H7 (cell line): ENCODE measurements at regions not wholly inside any gene's neighbourhood (a gene's known extent, or its start where the extent isn't known, plus 50 kb on each side); places are given as distances from the start of the nearest gene placed in this dataset.

ENCODE experiments used
- DNase-seq: peaks from one replicate; pipeline ENCODE4 v3.0.0; 2012
- H3K27me3 ChIP-seq: 2 replicates; pipeline ENCODE4 v1.6.0; 2011; ENCODE audit warnings: mild to moderate bottlenecking, low read length; ENCODE audit not compliant: control insufficient read depth, insufficient read depth
- H3K36me3 ChIP-seq: replicated peaks from 2 replicates; pipeline ENCODE4 v1.5.1; 2011; ENCODE audit warnings: low read length; ENCODE audit not compliant: control insufficient read depth, insufficient read depth
- H3K4me3 ChIP-seq: 2 replicates; pipeline ENCODE4 v1.5.1; 2011; ENCODE audit warnings: low read depth, mild to moderate bottlenecking, control low read depth, low read length, moderate library complexity; ENCODE audit not compliant: insufficient read depth

DNA sequence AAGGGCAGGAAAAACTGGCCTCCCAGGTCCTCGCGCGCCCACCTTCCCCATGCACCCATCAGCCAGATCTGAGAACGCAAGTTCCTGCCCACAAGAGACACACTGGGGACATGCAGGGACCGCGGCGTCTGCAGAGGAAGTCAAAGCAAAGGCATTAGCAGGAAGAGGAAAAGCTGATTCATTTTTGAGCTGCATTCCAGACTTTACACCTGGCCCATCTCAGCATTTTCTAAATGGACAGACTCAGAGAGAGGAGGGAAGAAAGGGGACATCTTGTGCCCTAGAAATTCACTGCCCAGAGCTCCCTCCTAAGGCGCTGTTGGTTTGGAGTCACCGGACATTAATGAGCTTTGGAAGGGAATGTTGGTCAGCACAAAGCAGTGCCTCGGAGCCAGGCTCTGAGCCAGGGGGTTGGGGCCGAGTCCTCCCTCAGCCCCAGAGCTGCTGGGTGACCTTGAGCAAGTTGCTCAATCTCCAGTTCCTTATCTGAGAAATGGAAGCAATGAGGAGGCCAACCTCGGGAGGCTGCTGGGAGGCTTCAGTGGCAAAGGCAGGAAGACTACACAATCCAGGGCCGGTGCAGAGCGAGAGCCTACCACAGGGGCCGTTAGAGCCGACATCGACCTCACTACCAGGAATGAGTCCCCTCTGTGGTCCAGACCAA, 150.5 kb upstream of the IQSEC1 start:
- H3K4me3 ChIP-seq, result no peak overlapping the region
- no peak for DNase-seq
- H3K36me3 ChIP-seq, result no peaks in the 10 kb centered on the region
- no peaks in the 10 kb centered on the region for H3K27me3 ChIP-seq

DNA sequence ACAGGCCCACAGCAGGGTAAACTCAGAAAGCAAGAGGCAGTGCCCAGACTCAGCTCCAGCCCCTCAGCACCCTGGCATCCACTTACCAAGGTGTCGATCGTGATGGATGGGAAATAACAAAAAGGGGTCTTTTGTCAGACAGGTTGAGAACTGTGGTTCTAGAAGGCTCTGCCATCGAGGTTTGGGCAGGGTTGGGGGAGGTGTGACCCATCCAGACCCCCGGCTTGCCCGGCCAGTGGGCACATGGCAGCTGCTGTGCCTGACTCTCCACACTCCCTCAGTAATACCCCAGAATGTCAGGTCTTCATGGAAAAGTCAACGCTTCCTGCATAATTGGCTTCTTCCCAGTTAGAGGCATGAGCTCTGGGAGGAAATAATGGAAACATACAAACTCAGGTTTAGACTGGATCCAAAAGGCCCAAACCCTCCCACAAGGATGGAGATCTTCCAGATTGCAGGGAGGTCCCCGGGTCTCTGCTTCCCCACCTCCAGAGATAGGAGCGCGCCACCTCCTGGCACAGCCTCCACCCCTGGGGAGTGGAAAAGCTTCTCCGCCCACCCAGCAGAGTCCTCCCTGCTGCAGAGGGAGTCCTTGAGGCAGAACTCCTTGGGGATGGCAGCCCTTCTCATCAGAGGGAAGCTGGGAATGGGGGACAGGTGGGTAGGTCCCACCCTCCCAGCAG, 149.8 kb upstream of the IQSEC1 start:
- Histone ChIP-seq H3K36me3 (no peaks in the 10 kb centered on the region), H3K27me3 (no peaks in the 10 kb centered on the region), H3K4me3 (no peak overlapping the region)
- no peak for DNase-seq

DNA sequence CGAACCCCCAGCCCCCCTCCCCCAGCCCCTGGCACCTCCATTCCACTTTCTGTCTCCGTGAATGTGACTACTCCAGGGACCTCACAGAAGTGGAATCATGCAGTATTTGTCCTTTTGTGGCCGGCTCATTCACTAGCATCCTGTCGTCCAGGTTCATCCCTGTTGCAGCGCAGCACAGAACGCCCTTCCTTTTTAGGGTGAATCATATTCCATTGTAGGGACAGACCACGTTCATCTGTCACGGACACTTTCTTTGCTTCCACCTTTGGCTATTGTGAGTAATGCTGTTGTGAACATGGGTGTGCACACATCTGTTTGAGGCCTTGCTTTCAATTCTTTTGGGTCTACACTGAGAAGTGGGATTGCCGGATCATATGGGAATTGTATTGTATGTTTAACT, 148.9 kb upstream of the IQSEC1 start:
- Histone ChIP-seq H3K27me3 (no peaks in the 10 kb centered on the region), H3K36me3 (no peaks in the 10 kb centered on the region)
- no peak for DNase-seq

GRCh38 chr3:13221491-13222061, 148.3 kb upstream of the IQSEC1 start:
- Histone ChIP-seq H3K27me3 (no peaks in the 10 kb centered on the region), H3K4me3 (no peak overlapping the region), H3K36me3 (no peaks in the 10 kb centered on the region)
- DNase-seq, result no peak

More for the DNA sequence above, 148.9 kb upstream of the IQSEC1 start:
- H3K4me3 ChIP-seq, result no peak overlapping the region

DNA sequence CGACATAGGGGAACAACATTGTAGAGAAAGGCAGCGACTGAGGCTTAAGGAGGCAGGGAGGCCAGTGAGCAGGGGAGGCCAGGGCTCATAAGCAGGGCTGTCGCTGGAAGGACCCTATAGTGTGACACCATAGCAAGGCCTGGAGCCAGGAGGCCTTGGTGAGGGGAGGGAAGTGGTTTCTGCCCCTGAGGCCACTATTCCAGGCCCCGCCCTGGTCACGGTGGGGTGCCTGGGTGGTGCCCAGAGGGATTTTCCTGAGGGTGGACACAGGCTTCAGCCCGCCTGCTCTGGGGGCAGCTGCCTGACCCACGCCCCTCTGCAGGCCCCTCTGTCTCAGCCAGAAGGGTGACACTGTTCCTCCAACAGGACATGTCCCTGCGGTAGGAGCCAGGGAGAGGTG, 147.8 kb upstream of the IQSEC1 start:
- Histone ChIP-seq H3K36me3 (no peaks in the 10 kb centered on the region), H3K4me3 (no peak overlapping the region), H3K27me3 (no peaks in the 10 kb centered on the region)
- DNase-seq, result no peak

- Histone ChIP-seq H3K4me3 (no peak overlapping the region), H3K27me3 (no peaks in the 10 kb centered on the region), H3K36me3 (no peaks in the 10 kb centered on the region)
- no peak for DNase-seq
Observed at GRCh38 chr3:13219902-13220296, 146.7 kb upstream of the IQSEC1 start.

GRCh38 chr3:13219077-13219901, 146.1 kb upstream of the IQSEC1 start:
- H3K4me3 ChIP-seq, result no peak overlapping the region
- H3K27me3 ChIP-seq, result no peaks in the 10 kb centered on the region
- no peak for DNase-seq
- no peaks in the 10 kb centered on the region for H3K36me3 ChIP-seq

DNA sequence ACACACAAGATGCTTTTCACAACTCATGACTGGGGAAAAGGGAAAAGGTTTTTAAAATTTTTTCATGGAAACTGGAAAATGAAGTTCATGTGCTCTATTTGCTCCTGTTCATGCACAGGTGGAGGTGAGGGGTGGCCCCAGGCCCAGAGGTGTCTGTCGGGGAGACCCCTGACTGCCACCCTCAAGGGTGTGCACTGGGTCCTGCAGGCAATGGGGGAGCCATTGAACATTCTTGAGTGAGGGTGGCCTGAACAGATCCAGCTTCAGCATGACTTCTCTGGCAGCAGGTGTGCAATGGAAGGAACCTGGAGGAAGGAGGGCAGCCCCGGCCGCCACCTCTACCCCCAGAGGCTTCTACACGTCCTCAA, 145.3 kb upstream of the IQSEC1 start:
- Histone ChIP-seq H3K27me3 (no peaks in the 10 kb centered on the region), H3K4me3 (no peak overlapping the region), H3K36me3 (no peaks in the 10 kb centered on the region)
- DNase-seq, result no peak

- DNase-seq, result no peak
Observed at GRCh38 chr3:13217736-13218540, 144.7 kb upstream of the IQSEC1 start.

DNA sequence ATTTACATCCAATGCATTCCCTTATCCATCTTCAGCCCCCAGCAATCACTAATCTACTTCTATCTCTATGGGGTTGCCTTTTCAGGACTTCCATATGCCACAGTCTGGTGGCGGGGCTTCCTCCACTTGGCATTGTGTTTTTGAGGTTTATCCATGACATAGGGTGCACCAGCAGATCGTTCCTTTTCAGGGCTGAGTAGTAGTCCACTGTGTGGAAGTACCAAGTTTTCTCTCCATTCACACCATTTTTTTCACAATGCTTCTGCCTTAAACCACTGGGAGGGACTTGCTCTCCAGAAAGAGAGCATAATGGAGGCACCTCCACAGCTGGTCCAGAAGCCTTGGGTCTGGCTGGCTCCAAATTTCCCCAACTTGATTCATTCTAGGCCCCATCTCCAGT, 144.0 kb upstream of the IQSEC1 start:
- Histone ChIP-seq H3K4me3 (no peak overlapping the region), H3K27me3 (no peaks in the 10 kb centered on the region), H3K36me3 (no peaks in the 10 kb centered on the region)
- DNase-seq, result no peak

More at GRCh38 chr3:13217736-13218540, 144.7 kb upstream of the IQSEC1 start:
- H3K4me3 ChIP-seq, result no peak overlapping the region
- H3K36me3 ChIP-seq, result no peaks in the 10 kb centered on the region
- no peaks in the 10 kb centered on the region for H3K27me3 ChIP-seq

DNA sequence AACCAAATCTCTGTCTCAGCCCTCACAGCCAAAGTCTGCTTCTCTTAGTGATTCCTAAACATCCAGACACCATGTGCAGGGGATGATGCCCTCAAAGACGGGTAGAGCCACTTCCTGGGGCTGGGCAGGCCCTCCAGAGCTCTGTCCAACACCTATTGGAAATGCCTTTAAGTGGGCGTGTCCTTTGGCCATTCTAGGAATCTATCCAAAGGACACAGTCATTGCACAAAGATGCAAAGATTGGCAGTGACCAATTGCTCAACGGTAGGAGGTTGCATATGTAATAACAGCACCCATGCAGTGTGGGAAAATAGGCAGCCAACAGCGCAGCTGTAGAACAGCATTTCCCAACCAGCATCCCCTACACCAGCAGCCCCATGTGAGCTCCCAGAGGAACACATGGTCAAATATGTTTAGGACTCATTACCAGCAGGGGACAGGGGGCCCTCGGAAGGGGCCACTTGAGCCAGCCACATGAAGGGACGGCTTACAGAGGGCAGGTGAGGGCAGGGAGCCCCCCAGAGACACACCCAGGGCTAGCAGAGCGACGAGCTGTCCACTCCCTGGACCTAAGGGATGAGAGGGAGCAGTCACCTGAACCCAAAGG, 142.8 kb upstream of the IQSEC1 start:
- no peak for DNase-seq
- H3K36me3 ChIP-seq, result no peaks in the 10 kb centered on the region
- no peak overlapping the region for H3K4me3 ChIP-seq
- no peaks in the 10 kb centered on the region for H3K27me3 ChIP-seq

GRCh38 chr3:13214847-13215472, 141.7 kb upstream of the IQSEC1 start:
- no peaks in the 10 kb centered on the region for H3K36me3 ChIP-seq
- no peak overlapping the region for H3K4me3 ChIP-seq
- DNase-seq, result no peak
- no peaks in the 10 kb centered on the region for H3K27me3 ChIP-seq

- Histone ChIP-seq H3K27me3 (no peaks in the 10 kb centered on the region), H3K36me3 (no peaks in the 10 kb centered on the region), H3K4me3 (no peak overlapping the region)
- no peak for DNase-seq
Observed at GRCh38 chr3:13213911-13214846, 140.9 kb upstream of the IQSEC1 start.
